ENCODE measurements at regions not wholly inside any gene's neighbourhood (a gene's known extent, or its start where the extent isn't known, plus 50 kb on each side); places are given as distances from the start of the nearest gene placed in this dataset.

DNA sequence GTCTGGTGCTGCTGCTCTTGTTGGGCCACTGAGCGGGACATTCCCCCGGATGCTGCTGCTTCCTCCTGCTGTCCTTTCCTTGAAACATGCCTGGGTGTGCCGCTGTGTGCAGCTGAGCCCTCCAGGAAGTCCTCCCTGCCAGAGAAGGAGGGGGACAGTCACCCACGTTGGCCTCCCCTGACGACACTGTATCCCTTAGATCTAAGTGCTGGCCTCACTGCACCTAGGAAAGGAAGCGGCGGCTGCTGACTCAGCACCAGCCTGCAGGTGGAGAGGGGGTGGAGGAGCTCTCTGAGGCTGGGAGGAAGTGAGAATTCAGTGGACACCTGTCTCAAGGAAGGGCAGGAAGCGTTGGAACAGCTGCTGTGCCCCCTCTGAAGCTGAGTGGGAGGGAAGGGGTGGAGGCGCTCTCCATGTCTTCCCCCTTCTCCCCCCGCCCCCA lies 239.8 kb downstream of the HAUS1 start:
- TF ChIP-seq, protein P1, sequence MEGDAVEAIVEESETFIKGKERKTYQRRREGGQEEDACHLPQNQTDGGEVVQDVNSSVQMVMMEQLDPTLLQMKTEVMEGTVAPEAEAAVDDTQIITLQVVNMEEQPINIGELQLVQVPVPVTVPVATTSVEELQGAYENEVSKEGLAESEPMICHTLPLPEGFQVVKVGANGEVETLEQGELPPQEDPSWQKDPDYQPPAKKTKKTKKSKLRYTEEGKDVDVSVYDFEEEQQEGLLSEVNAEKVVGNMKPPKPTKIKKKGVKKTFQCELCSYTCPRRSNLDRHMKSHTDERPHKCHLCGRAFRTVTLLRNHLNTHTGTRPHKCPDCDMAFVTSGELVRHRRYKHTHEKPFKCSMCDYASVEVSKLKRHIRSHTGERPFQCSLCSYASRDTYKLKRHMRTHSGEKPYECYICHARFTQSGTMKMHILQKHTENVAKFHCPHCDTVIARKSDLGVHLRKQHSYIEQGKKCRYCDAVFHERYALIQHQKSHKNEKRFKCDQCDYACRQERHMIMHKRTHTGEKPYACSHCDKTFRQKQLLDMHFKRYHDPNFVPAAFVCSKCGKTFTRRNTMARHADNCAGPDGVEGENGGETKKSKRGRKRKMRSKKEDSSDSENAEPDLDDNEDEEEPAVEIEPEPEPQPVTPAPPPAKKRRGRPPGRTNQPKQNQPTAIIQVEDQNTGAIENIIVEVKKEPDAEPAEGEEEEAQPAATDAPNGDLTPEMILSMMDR (IDR thresholded peaks at IDR 0.05; ENCODE audit: insufficient read depth, low read depth, low read length): no peak
- TF ChIP-seq EZH2 (IDR thresholded peaks at IDR 0.05; ENCODE audit: insufficient read depth, low read length): no peak

Measured in astrocyte (in vitro differentiated cells and primary cell).